Suprapubic skin (tissue), 4 donors: ENCODE measurements at regions not wholly inside any gene's neighbourhood (a gene's known extent, or its start where the extent isn't known, plus 50 kb on each side); places are given as distances from the start of the nearest gene placed in this dataset.

Source experiments
- EP300 ChIP-seq: sonication (generic); formaldehyde crosslinking; IDR thresholded peaks from one replicate; pipeline ENCODE4 v1.6.1; 2017; ENCODE audit warnings: antibody characterized with exemption
- POLR2A ChIP-seq, 2 donors: fragments of 450-650 bp; IDR thresholded peaks; one replicate each; pipeline ENCODE4 v1.6.1; 2017; ENCODE audit warnings: antibody characterized with exemption in 2 of 2, mild to moderate bottlenecking in 2 of 2, moderate library complexity in 2 of 2
- POLR2AphosphoS5 ChIP-seq, 3 donors: sonication (generic); formaldehyde crosslinking; IDR thresholded peaks; one replicate each; pipeline ENCODE4 v1.6.1; 2017; ENCODE audit warnings: antibody characterized with exemption in 3 of 3
- TF ChIP-seq, protein P1 (sequence below), 2 donors: fragments of 200-600 bp in 1 of 2; fragments of 450-650 bp in 1 of 2; sonication (generic) in 1 of 2; IDR thresholded peaks; one replicate each; pipeline ENCODE4 v1.5.1; 2016 to 2019; ENCODE audit warnings: antibody characterized with exemption in 2 of 2, mild to moderate bottlenecking in 1 of 2, moderate library complexity in 1 of 2

DNA sequence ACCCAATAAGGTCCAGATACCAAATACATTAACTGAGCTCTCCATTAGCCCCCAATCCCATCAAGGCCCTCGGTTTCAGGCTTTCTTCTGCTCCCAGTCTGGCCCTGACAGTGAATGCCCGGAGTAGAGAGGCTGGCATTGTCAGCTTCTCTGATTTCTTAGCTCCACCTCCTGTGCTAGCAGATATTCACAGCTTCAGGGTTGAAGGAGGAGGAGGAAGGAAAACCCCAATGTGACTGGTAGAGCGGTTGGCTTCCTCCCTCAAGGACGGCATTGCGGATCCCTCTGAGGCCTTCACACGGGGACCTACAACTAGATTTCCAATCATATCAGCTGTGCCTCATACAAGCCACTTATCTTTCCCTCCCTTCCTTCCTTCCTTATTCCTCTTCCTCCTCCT lies 164.1 kb upstream of the SYNDIG1 start:
- TF ChIP-seq EP300 (no peak), POLR2A (IDR thresholded peaks at IDR 0.05) (no peak), POLR2AphosphoS5 (IDR thresholded peaks at IDR 0.05) (no peak)
- TF ChIP-seq, protein P1, sequence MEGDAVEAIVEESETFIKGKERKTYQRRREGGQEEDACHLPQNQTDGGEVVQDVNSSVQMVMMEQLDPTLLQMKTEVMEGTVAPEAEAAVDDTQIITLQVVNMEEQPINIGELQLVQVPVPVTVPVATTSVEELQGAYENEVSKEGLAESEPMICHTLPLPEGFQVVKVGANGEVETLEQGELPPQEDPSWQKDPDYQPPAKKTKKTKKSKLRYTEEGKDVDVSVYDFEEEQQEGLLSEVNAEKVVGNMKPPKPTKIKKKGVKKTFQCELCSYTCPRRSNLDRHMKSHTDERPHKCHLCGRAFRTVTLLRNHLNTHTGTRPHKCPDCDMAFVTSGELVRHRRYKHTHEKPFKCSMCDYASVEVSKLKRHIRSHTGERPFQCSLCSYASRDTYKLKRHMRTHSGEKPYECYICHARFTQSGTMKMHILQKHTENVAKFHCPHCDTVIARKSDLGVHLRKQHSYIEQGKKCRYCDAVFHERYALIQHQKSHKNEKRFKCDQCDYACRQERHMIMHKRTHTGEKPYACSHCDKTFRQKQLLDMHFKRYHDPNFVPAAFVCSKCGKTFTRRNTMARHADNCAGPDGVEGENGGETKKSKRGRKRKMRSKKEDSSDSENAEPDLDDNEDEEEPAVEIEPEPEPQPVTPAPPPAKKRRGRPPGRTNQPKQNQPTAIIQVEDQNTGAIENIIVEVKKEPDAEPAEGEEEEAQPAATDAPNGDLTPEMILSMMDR (IDR thresholded peaks at IDR 0.05) = no peak
